ENCODE measurements at regions not wholly inside any gene's neighbourhood (a gene's known extent, or its start where the extent isn't known, plus 50 kb on each side); places are given as distances from the start of the nearest gene placed in this dataset.

DNA sequence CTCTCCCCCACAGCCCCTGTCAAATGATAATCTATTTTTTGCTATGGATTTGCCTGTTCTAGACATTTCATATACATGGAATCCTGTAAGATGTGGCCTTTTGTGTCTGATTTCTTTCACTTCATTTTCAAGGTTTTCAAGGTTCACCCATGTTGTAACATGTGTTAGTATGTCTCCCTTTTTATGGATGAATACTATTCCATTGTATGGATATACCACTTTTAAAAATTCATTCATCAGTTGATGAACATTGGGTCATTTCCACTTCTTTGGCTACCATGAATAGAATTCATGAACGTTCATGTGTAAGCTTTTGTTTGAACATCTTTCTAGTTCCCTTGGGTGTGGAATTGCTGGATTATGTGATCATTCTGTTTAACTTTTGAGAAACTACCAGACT is 94.7 kb upstream of the ZNF366 start (continued):
- TF ChIP-seq, protein P1, sequence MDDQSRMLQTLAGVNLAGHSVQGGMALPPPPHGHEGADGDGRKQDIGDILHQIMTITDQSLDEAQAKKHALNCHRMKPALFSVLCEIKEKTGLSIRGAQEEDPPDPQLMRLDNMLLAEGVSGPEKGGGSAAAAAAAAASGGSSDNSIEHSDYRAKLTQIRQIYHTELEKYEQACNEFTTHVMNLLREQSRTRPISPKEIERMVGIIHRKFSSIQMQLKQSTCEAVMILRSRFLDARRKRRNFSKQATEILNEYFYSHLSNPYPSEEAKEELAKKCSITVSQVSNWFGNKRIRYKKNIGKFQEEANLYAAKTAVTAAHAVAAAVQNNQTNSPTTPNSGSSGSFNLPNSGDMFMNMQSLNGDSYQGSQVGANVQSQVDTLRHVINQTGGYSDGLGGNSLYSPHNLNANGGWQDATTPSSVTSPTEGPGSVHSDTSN (IDR thresholded peaks at IDR 0.05), result no peak
- TF ChIP-seq MXI1 (IDR thresholded peaks at IDR 0.05; ENCODE audit: low read depth, low read length) (no peak), TCF12 (IDR thresholded peaks at IDR 0.05) (no peak)

DNA sequence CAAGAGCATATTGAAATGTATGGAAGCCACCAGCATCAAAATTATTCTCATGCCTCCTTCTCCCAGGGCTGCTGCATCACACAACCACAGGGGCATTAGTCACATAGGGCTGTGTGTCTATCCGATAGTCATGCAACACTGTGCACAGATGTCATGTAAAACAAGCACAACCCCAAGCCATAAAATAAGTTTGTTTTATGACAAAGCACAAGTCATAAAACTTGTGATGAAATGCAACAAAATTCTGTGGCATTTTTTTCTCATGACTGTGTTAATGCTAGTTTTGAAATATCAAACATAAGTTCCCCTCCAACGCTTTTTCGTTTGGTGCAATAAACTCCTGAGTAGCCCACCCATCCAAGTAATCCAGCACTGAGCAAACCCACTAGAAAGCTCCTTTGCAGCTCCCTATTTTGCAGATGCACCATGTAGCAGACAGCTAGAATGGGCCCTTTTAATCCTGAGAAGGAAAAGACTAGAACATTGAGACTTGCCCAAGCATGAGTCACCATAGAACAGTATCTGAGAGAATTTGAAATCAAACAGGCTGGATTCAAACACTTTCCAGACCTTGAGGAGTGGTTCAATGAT is 93.3 kb upstream of the ZNF366 start:
- peaks cover 9 to 39% of the 10 kb centered on the region in 2 experiments; a peak in 3 of 4 replicates for H3K4me1 ChIP-seq (ENCODE audit: control insufficient read depth in 1 of 2, insufficient read depth in 2 of 2, low read depth in 1 of 2, low read length in 1 of 2)
- POLR2A ChIA-PET, result no interaction called here

More for the DNA sequence above, 93.3 kb upstream of the ZNF366 start:
- H3K36me3 ChIP-seq (replicated peaks in 1 of 2; ENCODE audit: control insufficient read depth in 1 of 2, insufficient read depth in 2 of 2, low read length in 1 of 2), result no peaks in the 10 kb centered on the region
- H3K4me3 ChIP-seq (ENCODE audit: low read depth in 2 of 2, low read length in 1 of 2), result no peak overlapping the region
- peak overlapping the region; percentile 37; the same call in 1 of the 2 replicates for H3K9ac ChIP-seq
- no peaks in the 10 kb centered on the region for H3K27me3 ChIP-seq (ENCODE audit: insufficient read depth)
- H3K9me2 ChIP-seq, result no peaks in the 10 kb centered on the region
- H2AFZ ChIP-seq (ENCODE audit: low read depth), result peak overlapping the region; percentile 5; the same call in 1 of the 2 replicates
- H4K20me1 ChIP-seq (ENCODE audit: insufficient read depth), result no peaks in the 10 kb centered on the region
- CTCF ChIA-PET, result interaction anchor here (0.6 kb wide), 1 partner anchor 466 kb away, joined by 3 read pairs; no protein-coding TSS in a partner anchor
- TF ChIP-seq ELF1 (IDR thresholded peaks at IDR 0.05) (no peak), POLR2AphosphoS5 (IDR thresholded peaks at IDR 0.05; ENCODE audit: low read depth, low read length) (no peak), TEAD4 (IDR thresholded peaks at IDR 0.05; ENCODE audit: borderline replicate concordance, insufficient read depth) (peak; percentile 62; the same call in 1 of the 2 replicates), FOXM1 (IDR thresholded peaks at IDR 0.05; ENCODE audit: low read depth) (no peak; the same call in 1 of the 2 replicates), JUND (IDR thresholded peaks at IDR 0.05) (peak; percentile 62), SIN3A (IDR thresholded peaks at IDR 0.05; ENCODE audit: borderline replicate concordance, low read depth, low read length) (no peak), RXRA (IDR thresholded peaks at IDR 0.05; ENCODE audit: borderline replicate concordance, low read depth) (no peak), TCF12 (IDR thresholded peaks at IDR 0.05) (peak; percentile 77), FOSL2 (IDR thresholded peaks at IDR 0.05; ENCODE audit: borderline replicate concordance, low read depth) (peak; percentile 67), EP300 (IDR thresholded peaks at IDR 0.05; ENCODE audit: borderline replicate concordance in 1 of 2, low read depth in 1 of 2, low read length in 1 of 2) (peak in 1 of 2 experiments; percentile 75; a peak in 1 of 4 replicates)
- TF ChIP-seq, protein P1 (IDR thresholded peaks at IDR 0.05), result peak; percentile 66
- TF ChIP-seq, protein P2, sequence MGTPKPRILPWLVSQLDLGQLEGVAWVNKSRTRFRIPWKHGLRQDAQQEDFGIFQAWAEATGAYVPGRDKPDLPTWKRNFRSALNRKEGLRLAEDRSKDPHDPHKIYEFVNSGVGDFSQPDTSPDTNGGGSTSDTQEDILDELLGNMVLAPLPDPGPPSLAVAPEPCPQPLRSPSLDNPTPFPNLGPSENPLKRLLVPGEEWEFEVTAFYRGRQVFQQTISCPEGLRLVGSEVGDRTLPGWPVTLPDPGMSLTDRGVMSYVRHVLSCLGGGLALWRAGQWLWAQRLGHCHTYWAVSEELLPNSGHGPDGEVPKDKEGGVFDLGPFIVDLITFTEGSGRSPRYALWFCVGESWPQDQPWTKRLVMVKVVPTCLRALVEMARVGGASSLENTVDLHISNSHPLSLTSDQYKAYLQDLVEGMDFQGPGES (IDR thresholded peaks at IDR 0.05; ENCODE audit: low read depth, low read length), result no peak
- TF ChIP-seq, protein P3, sequence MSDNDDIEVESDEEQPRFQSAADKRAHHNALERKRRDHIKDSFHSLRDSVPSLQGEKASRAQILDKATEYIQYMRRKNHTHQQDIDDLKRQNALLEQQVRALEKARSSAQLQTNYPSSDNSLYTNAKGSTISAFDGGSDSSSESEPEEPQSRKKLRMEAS (IDR thresholded peaks at IDR 0.05; ENCODE audit: low read depth), result peak; percentile 58
- no peaks in the 10 kb centered on the region for H3K79me2 ChIP-seq (ENCODE audit: insufficient read depth)
- no peaks in the 10 kb centered on the region for H3K9me3 ChIP-seq
- WGBS (ENCODE audit: low lambda C conversion rate), result 11% methylated on average over 3 of the region's 3 CpGs
- H3K27ac ChIP-seq (ENCODE audit: low read depth in 2 of 2, low read length in 1 of 2), result peak overlapping the region; percentile 28 to 90; a peak in 3 of 4 replicates
- peak overlapping the region; percentile 21; the same call in 1 of the 2 replicates for H3K4me2 ChIP-seq
- H3F3A ChIP-seq (replicated peaks; ENCODE audit: insufficient read depth), result peaks cover 44% of the 10 kb centered on the region
- no peak for DNase-seq
